ENCODE measurements at regions not wholly inside any gene's neighbourhood (a gene's known extent, or its start where the extent isn't known, plus 50 kb on each side); places are given as distances from the start of the nearest gene placed in this dataset.

GRCh38 chr18:51807336-51807735 is 532.7 kb upstream of the DCC start:
- no peak for DNase-seq (ENCODE audit: low read depth)

GRCh38 chr18:51811883-51812282 is 528.1 kb upstream of the DCC start:
- no peak for DNase-seq (ENCODE audit: low read depth)

- DNase-seq (ENCODE audit: low read depth): no peak
Observed at GRCh38 chr18:51813740-51814139, 526.3 kb upstream of the DCC start.

DNA sequence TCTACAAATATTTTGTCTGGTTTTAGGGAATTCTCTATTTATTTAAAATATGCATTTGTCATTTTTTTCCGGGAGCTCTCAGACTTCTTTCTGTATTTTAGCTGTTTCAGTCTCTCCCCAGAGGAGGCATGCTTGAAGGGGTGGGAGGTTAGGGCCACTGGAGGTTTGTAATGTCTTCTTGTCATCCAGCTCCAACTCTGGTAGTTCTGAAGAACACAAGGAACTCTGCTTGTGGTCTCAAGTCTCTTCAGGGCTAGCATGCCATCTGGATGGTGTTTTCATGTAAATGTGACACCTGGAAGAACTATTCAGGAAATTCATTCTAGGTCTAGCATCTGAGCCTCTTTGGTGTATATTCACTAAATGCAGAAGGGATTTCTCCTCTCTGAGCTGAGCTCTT is 518.4 kb upstream of the DCC start:
- DNase-seq (ENCODE audit: low read depth): no peak

GRCh38 chr18:51824746-51825145 is 515.3 kb upstream of the DCC start:
- DNase-seq (ENCODE audit: low read depth): no peak

DNA sequence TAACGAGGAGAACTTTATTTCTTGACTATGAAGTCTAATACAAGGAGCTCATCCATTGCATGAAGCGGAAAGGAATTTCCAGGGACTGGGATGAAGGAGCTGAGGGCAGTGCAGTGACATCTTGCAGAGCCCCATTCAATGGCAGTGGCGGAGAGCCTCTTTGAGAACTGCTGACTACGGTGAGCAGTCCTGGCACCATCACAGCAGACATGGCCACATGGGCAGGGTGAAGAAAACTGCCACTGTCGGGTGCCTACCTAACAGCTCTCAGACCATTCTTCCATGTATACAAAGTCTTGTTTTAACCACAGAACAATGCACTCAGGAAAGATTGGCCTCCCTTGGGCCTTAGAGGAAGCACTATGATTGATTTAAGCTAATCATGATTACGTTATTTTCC is 506.1 kb upstream of the DCC start:
- no peak for DNase-seq (ENCODE audit: low read depth)

GRCh38 chr18:51848702-51849101 is 491.3 kb upstream of the DCC start:
- DNase-seq (ENCODE audit: low read depth): no peak

DNA sequence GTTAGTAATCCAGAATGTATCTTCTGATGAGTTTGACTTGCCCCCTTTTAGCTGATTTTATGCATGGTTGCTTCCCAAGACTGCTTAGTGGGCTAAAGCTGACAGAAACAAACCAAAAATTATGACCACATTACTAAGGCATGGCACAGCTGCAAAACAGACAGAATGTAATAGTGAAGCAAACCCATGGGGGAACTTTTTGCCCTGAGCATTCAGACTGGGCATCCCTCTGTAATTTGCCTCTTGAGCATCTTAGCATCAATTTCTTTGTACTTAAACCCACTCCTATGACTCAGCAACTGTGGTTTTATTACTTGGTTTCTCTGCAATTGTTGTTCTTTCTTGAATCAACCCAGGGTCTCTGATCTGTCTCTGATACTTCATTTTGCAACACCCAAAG is 487.3 kb upstream of the DCC start:
- DNase-seq (ENCODE audit: low read depth): no peak

DNA sequence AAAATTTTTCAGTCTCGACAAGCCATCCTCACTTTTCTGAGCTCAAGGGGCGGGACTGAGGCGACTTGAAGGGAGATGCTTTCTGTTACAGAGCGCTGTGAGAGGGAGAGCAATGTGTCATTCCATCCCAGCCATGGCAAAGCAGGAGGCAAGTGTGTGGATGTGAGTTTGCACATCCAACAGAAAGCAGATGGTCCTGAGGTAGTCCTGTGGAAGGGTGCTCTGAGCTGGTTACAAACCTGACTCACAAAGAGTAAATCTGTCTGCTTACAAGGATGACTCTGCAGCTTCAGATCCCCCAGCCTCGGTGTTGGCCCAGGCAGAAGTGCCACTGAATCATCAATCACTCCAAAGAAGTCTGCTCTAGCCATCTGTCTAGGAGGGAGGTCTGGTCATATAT is 482.0 kb upstream of the DCC start:
- DNase-seq (ENCODE audit: low read depth): peak; percentile 6

DNA sequence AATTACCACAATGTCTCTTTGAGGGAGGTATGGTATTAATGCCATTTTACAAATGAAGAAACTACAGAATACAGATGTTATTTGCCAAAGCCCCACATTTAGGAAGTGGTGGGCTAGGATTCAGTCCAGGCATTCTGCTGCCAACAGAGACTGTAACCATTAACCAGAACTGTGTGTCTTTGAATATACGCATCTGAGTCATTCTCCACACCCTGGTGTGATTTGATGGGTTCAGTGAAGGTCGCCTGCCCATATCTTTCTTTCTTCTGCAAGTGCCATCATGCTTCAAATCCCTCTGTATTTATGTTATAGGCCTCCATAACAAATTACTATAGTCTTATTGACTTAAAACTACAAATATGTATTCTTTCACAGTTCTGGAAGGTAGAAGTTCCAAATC is 479.0 kb upstream of the DCC start:
- no peak for DNase-seq (ENCODE audit: low read depth)

DNA sequence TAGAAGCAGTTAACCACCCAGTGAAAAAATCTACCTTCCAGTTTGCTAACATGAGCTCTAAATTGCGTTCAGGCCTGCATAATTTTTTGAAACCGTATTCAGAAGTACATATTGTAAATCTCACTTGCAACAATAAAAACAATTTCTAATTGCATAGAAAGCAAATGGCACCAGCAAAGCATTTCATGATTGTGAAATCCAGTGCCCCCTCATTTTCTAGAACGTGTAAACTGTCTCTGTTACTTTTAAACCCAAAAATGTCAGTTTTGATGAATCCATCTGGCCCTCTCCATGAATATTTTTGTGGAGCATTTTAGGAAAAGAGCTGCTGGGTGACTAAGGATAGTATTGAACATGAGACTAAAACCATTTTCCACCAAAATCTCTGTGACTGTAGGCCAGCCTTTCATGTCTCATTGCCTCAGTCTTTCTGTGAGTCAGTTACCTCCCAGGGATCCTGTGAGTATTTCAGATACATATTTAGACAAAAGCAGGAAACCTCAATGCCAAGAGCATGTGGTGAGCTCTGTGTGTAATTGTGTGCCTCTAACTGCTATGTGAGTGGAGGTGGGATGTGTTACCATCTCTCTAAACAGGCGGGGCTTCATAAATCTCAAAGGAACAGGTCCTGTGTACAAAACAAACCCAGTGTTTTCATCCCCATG is 477.8 kb upstream of the DCC start:
- no peak for DNase-seq (ENCODE audit: low read depth)

- no peak for DNase-seq (ENCODE audit: low read depth)
Observed at GRCh38 chr18:51864219-51864965, 475.6 kb upstream of the DCC start.

DNA sequence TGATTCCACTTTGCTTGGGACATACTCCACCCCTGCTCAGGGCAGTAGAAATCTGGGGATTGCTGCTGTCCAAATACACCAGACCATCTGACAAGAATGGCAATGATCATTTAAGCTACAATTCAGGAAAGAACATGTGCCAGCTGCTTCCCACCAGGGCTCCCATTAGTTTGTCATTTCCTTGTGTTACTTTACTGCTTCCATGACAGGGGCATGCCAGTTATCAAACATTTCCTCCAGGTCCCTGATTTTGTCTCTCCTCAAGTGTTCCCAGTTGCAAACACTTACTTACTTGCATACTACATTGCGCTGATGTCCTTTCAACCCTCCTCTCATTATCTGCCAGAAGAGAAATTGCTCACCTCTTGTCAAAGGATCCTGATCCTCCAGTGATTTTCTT is 474.5 kb upstream of the DCC start:
- no peak for DNase-seq (ENCODE audit: low read depth)

DNA sequence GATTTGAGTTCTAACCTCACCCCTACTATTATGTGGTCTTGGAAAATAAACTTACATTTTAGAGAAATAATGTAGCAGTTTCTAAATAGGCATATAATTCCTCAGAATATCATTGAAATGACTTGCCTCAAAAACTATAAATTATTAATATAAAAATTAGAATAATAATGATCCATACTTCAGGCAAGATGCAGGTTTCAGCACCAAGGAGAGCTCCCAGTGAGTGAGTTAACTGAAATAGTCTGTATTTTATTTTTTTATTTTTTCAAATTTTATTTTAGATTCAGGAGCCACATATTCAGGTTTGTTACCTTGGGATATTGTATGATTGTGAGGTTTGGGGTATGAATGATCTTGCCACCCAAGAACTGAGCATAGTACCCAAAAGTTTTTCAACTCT is 472.2 kb upstream of the DCC start:
- DNase-seq (ENCODE audit: low read depth): no peak

GRCh38 chr18:51878724-51879123 is 461.3 kb upstream of the DCC start:
- DNase-seq (ENCODE audit: low read depth): no peak

DNA sequence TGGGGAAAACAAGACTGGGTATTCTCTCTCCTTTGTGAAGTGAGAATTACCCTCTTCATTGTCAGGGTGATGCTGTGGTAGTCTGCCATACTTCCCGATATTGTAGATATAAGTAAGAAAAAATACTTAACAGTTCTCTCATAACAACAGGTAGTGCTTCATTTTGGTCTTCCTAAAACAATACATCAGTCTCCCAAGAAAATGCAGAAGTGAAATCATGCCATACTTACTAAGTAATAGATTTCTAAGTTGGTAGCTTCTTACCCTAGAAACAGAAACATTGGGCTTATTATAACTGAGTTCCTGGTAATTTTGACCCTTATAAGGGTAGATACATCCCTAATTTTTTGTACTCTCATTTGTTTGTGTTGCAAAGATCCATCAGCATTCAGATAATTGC is 460.7 kb upstream of the DCC start:
- DNase-seq (ENCODE audit: low read depth): no peak

DNA sequence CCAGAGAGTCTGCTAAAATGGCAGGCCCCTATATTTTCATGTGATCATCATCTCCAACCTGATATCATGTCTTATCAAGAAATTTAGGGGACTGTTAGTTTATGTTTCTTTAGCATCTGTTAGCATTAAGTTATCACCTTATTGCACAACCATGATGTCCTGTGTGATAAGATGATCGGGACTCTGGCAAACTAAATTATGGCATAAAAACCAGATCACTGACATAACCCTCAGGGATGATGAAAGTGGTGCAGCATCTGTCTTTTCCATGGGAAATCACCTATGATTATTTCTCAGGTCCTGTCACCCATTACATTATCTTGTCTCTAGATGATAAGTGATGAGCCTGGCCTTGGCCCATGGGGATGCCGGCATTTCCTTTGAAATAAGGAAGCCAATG is 458.6 kb upstream of the DCC start:
- no peak for DNase-seq (ENCODE audit: low read depth)

- DNase-seq (ENCODE audit: low read depth): no peak
Observed at GRCh38 chr18:51884039-51884438, 456.0 kb upstream of the DCC start.

DNA sequence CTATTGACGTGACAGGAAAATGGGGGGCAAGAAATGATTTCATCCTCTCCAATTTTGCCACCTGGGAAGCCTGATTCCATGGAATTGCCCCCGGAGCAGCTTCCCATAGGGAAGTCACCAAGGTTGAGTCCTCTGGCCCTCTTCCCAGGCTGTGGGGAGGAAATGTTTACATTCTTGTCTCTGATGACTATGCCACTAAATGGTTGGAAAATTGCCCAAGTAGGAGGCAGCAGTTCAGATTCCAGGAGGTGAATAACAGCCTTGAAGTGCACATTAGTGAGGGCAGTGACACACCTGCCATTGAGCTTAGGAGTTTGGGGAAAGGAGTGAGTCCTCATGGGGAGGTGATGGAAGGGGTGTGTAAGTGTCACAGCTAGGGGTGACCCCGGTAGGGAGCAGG is 449.2 kb upstream of the DCC start:
- DNase-seq (ENCODE audit: low read depth): peak; percentile 89

GRCh38 chr18:51891876-51892275 is 448.1 kb upstream of the DCC start:
- DNase-seq (ENCODE audit: low read depth): no peak

DNA sequence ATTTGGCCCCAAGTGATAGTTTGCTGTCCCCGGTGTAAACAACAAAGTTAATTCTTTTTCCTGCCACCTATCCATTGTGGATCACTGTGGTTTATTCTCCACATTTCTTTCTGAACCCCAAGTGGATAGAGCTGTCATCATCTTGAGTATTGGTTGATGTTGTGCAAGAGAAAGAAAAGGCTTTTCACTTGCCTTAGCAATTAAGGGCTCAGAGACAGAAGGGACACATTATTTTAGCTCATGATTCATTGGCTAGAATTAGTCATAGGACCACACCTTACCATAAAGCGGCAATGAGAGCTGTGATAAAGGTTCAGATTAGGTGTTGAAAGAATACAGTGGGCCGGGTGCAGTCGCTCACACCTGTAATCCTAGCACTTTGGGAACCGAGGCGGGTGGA is 442.1 kb upstream of the DCC start:
- peak; percentile 57 for DNase-seq (ENCODE audit: low read depth)

DNA sequence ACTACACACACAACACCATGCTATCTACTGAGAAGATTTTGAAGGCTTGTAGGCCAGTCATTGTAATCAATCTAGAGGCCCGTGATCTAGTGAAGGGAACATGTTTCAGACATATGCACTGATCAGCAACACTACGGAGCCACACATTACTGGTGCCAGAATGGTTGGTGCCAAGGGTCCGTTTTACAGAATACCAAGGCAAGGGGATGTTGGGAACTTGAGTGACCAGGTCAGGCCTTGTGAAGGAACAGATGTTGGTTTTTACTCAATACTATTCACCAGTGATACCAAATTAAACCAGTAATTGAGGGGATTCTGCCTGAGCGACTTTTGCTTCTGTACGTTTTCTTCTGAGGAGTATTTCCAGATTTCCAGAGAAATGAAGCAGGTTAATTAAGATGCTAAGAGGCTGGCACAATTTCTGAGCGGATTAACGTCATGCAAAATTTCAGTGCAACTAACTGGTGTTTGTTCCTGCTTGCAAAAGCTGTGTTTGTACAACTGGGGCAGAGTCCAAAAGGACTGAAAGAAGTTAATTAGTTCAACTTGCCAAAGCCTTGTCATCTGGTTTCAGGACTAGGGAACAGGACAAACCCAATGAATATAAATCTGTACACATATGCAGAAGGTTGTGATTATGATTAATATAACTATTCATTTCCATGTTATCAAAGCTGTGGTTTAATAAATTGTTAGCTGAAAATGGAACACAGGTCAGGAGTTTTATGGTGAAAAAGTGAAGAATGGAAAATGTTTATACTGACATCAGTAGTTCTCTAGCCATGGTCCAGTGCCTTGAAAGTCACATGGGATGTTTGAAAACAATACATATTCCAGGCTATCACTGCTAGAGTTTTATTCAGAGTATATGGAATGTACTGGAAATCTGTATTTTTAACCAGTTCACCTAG is 432.1 kb upstream of the DCC start:
- no peak for DNase-seq (ENCODE audit: low read depth)
